M059J (cell line): ENCODE measurements at regions not wholly inside any gene's neighbourhood (a gene's known extent, or its start where the extent isn't known, plus 50 kb on each side); places are given as distances from the start of the nearest gene placed in this dataset.
"Not testable (repeated sequence)": the region's sequence is repeated elsewhere in the genome, so short reads cannot be mapped to it uniquely, and the experiment has no call there.

ENCODE experiments used
- DNase-seq: peaks from one replicate; pipeline ENCODE4 v3.0.0-alpha.2; 2012; ENCODE audit warnings: low read depth

DNA sequence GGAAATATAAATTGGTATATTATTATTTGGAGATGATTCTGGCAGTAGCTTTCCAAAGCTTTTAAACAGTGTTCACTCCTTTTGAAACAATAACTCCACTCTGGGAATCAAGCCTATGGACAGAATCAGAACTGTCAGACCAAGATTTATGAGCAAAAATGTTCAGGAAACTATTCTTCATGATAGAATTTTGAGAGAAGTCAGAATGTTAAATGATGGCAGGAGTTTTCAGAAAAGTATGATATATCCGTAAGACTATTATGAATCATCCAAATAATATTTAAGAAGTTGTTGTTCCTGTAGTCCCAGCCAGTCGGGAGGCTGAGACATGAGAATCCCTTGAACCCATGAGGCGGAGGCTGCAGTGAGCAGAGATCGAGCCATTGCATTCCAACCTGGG is 50.5 kb upstream of the ADGRG2 start:
- no peak for DNase-seq

DNA sequence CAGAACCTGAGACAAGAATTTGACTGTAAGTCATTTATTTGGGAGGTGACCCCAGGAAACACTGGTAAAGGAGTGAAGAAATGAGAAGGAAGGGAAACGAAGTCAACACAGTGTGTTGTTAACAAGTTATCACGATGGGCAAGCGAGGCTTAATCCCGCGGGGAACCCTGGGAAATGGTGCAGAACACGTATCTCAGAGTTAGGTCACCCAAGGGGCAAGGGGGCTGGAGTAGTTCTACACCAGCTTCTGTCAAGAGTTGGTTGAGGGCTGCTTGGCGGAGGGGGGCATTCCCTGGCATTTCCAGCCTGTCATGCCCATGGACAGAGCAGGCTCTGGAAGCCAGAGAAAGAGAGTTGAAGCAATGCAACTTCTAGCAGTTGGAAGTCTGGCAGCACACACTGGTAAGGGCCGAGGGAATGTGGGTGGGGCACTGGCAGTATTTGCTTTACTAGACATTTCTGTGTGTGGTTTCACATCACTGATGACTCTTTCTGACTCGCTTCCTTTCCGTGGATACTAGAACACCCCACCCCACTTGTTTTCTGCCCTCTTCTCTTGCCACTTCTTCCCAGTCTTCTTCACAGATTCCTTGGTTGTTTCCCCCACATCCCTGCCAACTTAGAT is 52.2 kb upstream of the ADGRG2 start:
- peak; percentile 4 for DNase-seq

DNA sequence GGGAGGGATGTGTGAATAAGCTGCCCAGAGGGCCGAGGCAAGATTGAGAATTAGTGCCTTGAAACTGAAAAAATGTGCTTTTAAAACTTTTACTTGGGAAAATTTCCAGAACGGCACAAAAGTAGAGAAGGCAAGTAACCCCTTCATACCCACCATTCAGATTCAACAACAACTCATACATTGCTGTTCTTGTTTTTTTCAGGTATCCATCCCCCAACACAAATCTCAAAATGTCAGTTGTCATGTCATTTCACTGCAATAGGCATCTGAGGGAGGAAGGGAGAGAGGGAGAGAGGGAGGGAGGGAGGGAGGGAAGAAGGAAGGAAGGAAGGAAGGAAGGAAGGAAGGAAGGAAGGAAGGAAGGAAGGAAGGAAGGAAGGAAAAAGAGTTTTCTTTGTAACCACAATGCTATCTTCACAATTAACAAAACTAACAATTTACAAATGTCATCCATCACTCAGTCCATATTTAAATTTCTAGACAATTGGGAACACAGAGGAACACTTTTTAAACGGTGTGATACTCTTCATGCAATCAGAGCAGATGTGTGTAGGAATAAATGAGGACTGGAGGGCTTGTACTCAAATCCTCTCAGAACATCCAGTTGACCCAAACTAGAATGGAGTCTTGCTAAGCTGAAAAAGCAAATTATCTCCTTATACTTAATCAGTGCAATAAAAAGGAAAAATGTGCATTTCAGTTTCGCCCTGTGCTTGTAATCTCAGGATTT is 54.8 kb upstream of the ADGRG2 start:
- no peak for DNase-seq

DNA sequence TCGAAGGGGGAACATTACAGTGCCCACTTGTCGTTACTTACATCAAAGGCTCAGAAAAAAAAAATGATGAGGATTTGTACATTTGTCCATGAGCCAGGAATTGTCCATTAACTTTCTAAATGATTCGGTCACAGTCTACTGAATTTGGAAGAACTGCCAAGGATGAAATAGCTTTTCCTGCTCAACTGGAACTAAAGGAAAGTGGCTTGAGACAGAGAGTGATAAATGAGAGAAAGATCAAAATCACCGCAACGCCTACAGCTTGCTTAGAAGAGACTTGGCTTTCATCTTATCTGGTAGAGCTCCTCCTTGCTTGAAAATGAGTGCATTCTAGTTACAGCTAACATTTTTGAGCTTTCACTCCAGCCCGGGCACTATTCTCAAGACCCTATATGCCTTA is 55.5 kb upstream of the ADGRG2 start:
- no peak for DNase-seq

DNA sequence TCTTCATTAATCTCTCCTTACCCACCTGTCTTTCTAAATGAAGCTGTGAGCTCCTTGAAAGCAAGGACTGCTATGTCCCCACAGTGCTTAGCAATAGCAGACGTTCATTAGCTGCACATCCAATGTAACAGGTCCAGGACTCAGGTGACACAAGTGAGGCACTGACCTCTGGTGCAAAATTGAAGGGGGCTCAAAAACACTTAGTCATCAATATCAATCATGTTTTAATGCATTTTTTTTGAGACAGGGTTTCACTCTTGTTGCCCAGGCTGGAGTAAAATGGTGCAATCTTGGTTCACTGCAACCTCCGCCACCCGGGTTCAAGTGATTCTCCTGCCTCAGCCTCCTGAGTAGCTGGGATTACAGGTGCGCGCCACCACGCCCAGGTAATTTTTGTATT is 56.1 kb upstream of the ADGRG2 start:
- DNase-seq: no peak

DNA sequence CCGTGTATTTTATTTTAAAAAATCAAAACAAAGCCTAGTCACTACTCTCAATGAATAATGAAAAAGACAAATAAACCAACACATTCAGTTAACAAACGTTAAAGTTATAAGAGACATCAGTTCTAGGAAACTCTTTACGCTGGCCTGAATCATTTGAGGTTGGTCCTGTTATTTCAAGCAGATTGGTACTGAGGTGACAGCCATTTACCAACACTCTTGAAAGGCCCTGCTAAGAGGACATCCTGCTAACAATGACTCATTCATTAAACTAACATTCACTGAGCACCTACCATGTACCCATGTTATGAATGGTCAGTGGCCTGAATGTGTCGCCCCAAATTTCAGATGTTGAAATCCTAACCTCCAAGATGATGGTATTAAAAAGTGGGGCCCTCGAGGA is 57.1 kb upstream of the ADGRG2 start:
- DNase-seq: no peak

DNA sequence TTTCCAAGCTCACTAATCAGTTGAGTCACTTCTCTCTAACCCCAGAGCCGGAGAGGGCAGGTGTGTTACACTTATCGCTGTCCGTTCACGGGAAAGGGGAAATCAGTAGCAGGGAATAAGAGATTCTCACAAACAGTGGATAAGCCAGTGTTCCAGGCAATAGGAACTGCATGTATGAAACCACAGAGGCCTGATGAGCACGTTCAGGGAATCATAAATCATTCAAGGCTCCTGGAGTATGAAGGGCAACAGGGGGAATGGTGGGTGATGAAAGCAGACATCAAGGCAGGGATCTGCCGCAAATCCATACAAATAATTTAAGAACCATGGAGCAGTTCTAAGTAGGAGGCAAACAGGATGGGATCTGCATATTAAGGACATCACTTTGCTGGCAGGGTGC is 59.1 kb upstream of the ADGRG2 start:
- DNase-seq: no peak

DNA sequence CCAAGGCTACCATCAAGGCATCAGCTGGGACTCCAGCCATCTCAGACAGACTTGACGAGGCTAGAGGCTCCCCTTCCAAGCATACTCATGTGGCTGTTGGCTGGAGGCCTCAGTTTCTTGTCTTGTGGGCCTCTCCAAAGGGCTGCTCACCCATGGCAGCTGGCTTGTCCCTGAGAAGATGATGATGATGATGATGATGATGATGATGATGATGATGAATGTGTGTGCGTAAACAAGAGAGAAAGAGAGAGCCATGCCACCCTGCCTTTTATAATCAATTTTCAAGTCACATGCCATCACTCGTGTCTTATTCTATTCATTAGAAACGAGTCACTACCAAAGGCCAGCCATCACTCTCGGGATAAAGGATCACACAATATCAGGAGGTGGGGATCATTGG is 60.5 kb upstream of the ADGRG2 start:
- no peak for DNase-seq

DNA sequence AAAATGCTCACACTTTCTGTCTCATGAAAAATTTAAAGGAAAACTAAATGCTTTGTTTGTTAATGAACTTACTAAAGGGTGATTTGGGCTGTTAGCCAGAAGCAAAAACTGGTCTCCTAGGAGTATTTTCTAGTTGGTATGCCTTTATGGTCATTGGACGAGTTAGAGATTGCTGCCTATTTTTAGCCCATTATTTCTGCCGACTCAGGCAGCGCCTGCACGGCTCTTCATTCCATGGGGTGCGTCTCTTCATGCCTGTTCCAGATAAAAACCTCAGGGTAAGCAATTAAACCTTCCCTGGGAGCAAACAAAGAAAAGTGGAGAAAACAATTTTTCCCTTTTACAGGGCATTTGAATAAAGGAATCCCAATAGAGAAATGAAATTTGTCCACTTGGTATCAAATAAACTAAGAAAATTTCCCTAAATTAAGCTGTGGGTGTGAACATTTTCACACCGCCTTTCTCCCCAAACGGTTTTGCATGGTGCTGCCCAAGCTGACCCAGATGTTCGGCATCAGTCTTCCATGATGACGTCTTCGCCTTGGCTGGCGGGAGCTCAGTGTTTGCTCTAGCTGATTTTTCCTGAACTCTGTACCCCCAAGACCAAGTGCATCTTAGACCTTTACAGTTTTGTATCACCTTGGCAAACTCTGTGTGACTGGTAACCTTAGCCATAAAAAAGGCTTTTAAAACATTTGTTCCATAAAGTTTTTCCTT is 61.7 kb upstream of the ADGRG2 start:
- no peak for DNase-seq

DNA sequence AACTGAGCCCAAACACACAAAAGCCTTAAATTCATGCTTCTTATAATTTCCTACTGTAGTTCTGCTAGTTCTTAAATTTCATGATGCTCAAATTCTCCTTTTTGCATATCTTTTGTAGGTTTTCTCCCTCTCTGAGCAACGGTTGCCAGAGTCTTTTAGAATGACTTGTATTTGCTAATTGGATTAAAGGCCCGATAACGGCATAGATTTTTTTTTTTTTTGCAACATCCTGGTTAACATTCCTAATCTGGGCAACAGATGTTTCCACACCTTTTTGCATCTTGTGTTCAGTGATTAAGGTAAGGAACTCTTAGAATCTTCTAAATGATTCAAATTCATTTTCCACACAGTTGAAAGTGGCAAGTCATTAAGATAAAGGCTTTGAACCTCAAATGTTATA is 66.3 kb upstream of the ADGRG2 start:
- DNase-seq: no peak

DNA sequence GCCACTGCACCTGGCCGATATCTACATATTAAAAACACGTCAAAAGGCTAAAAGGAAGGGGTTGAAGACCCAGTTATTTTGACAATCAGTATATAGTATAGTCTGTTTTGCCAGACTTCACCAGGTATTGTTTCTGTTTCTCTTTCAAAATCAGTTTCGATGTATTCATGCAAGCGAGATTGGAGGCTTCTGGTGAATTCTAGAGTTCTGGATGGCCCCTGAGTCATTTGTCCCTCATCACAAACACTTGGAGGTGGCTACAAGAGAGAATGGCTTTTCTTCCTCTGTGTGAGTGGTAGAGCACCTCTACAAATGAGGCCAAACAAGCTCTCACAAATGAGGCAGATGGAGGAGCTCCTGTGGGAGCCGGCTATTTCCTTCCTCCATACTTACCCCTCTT is 68.6 kb upstream of the ADGRG2 start:
- DNase-seq: no peak

DNA sequence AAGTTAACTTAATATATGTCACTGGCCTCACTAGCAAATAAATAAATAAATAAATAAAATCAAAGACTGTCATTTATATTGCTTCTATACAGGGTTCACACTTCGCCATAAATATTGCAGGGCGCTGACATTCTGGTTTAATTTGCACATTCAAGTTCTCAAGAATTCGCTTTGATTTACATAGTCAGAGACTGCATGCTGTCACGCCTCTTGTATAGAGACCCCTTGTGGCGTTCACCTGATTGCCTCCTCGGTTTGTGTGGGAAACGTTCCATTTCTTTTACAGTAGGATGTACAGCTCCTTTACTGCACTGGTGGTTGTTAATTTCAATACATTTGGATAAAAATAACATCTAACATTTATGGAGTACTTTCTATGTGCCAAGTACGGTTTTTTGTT is 71.3 kb upstream of the ADGRG2 start:
- DNase-seq: no peak

DNA sequence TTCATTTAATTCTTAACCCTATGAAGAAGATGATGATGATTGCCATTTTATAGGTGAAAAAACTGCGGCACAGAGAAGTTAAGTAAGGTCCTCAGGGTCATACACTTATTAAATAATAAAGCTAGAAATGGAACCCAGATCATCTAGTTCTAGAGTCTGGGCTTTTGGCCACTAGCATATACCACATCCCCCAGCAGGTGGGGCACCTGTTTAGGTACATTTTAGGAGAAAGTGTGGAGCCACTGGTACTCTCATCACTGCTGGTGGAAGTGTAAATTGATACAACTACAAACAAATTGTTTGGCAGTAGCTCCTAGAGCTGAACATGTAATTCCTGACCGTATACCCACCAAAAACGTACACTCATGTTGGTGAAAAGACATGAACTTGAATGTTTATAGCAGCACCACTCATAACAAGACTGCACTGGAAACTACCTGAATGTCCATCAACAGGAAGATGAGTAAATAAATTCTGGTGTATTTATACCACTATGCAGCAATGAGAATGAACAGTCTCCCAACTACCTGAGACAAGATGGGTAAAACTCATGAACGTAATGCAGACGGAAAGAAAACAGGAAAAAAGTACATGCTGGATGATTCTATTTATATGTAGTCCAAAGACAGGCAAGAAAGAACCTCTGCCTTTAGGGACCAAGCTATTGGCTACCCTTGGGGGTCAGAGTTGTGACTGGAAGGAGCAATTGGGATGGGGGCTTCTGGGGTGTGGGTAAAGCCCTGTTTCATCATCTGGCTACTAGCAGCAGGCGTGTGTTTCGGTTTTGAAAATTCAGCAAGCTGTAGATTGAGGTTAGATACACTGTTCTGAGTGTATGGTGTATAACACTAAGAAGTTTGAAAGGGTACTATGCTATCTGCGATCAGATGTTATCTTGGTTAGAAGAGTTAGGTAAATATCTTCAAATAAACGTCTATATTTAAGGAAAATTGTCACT is 72.3 kb upstream of the ADGRG2 start:
- no peak for DNase-seq

DNA sequence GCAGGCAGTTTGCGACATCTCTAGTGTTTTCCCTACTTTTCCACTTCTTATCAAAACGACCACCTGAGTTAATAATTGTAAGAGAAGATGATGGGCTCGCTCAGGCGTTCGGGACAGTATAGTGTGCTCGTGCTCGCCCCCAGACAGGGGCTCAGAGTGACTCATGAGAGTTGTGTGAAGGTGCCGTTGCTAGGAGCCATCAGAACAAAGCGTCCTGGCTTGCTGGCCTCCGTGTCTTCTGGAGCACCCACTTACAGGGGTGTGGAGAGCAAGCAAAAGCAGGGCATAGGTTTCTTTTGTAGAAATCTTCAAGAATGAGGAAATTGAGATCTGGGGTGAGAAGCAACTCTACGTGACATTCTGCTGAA is 73.0 kb upstream of the ADGRG2 start:
- DNase-seq: no peak

DNA sequence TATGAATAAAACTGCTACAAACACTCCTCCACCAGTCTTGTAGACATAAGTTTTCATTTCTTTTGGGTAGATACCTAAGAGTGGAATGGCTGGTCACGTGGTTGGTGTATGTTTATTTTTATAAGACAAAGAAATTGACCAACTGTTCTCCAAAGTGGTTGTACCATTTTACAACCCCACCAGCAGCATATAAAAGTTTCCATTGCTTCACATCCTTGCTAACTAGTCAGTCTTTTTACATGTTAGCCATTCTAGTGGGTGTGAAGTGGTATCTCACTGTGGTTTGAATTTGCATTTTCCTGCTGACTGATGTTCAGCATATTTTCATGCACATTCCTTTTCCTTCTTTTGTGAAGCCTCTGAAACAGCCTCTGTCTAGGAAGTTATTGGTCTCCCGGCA is 76.2 kb upstream of the ADGRG2 start:
- no peak for DNase-seq

DNA sequence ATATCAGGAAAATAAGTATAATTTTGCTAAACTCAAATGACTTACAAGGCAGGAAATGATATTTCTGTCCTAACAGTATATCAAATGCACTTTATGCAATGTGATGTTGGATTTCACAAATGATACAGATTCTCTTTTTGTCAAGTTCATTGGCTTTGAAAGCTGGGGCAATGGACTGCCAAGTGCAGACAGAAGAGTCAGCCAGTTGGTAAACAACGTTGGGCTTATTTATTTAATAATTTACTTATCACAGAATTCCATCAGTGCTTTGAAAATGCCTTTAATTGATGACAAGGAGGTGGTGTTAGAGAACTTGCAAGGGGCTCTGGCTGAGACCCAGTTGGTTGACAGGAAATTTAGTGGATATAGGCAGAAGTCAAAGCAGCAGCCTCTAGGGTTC is 79.9 kb upstream of the ADGRG2 start:
- DNase-seq: no peak

DNA sequence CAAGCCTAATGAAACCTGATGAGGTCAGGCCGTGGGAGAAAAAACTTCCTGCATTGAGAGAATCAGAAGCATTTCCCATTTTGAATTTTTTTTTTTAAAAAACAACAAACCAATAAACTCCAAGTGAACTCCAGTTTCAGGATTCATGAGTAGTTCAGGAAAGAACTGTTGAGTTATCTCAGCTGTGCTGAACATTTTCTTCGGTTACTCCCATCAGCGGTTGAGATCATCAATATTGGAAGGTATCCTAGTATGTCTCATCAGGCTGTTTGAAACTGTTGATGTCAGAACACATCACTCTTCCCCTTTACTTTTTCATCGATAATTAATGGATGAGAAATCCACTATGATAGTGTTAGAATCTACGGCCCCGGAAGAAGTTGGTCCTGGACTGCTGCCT is 82.4 kb upstream of the ADGRG2 start:
- no peak for DNase-seq

DNA sequence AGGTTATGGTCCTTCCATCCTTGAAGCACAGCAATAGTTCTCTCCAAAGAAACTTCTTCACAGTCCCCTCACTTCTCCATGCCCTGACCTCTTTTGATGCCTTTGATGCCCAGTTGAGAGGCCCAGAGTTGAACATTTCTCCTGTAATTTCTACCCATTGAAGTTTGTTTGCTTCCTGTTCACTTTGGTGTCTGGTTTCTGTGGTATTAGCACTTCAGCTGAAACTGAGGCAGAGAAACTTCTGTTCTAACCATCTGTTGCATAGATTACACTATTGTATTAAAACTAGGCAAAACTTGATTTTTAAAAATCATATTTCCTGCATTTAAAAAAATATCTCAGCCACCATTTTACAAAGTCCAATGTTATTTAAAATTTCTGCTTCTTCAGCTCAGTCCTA is 89.8 kb upstream of the ADGRG2 start:
- no peak for DNase-seq

DNA sequence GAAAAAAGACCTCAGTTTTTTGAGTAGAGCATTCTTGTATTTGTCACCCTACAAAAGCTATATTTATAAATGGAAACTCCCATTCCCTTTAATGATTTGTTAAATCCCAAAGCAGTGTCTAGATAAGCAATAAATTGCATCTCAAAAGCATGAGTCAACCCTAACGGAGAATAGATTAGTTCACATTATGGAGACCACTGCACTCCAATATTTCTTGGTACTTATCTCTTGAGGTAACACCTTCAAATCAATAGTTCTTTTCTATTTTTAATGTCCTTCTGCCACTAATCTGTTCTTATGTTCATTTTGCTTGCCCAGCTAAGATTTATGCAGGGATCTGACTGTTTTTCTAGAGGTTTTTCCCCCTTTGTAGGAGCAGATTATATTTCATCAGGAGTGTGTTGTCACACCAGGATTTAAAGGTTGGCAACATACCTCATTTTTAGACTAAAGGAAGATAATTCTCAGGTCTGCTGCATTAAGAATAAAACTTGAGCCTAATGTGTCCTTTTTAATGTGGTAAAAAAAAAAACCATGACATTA is 91.4 kb upstream of the ADGRG2 start:
- DNase-seq: no peak

DNA sequence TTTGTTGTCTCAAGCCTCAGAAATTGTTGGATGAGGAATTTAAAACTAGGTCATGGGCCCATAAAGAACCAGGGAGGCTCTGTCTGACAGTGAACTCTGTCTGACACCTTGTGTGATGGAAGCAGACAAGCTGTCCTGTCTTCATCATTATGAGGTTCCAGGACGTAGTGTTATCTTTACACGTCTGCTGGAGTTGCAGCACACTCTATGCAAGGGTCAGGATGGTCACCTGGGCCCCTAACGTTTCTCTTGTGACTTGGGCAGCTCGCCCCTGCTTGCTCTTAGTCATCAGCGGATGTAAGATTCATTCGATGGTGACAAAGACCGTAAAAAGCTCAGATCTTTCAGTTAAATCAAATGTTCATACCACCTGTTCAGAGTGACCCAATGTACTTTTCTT is 92.0 kb upstream of the ADGRG2 start:
- no peak for DNase-seq

DNA sequence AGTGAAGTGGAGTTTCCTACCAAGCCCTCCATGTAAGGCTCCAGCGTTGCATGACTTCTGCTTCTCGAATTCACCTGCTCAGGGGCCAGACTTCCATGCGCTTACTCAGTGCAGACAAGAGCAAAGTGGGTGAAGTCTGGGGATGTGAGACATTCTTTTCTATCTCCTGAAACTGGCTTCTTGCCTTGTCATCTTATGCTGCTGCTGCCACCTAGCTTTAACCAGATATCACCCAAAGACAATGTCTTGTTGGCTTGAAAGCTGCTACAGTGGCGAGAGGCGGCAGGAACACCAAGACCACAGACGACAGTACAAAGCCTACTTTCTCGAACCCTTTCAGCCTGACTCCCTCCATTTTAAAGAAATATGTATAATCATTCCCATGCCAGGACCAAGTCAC is 103.6 kb upstream of the ADGRG2 start:
- peak; percentile 19 for DNase-seq

DNA sequence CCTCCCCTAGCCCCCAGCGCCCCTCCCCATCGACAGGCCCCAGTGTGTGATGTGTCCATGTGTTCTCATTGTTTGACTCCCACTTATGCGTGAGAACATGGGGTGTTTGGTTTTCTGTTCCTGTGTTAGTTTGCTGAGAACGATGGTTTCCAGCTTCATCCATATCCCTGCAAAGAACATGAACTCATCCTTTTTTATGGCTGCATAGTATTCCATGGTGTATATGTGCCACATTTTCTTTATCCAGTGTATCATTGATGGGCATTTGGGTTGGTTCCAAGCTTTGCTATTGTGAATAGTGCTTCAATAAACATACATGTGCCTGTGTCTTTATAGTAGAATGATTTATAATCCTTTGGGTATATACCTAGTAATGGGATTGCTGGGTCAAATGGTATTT is 107.6 kb upstream of the ADGRG2 start:
- DNase-seq: not testable (repeated sequence)
